ENCODE measurements at regions not wholly inside any gene's neighbourhood (a gene's known extent, or its start where the extent isn't known, plus 50 kb on each side); places are given as distances from the start of the nearest gene placed in this dataset.

- TF ChIP-seq GATA3 (IDR thresholded peaks at IDR 0.05; ENCODE audit: low read depth, low read length), result no peak
- no peak for TF ChIP-seq GATA2 (IDR thresholded peaks at IDR 0.05; ENCODE audit: low read depth, low read length)
These were observed 77.5 kb upstream of the HABP2 start for GRCh38 chr10:113475381-113475807.

GRCh38 chr10:113476191-113476590 lies 76.7 kb upstream of the HABP2 start:
- TF ChIP-seq GATA3 (IDR thresholded peaks at IDR 0.05; ENCODE audit: low read depth, low read length) (no peak), GATA2 (IDR thresholded peaks at IDR 0.05; ENCODE audit: low read depth, low read length) (no peak)

- TF ChIP-seq GATA2 (IDR thresholded peaks at IDR 0.05; ENCODE audit: low read depth, low read length), result no peak
- no peak for TF ChIP-seq GATA3 (IDR thresholded peaks at IDR 0.05; ENCODE audit: low read depth, low read length)
These were observed 76.2 kb upstream of the HABP2 start for GRCh38 chr10:113476673-113477072.

GRCh38 chr10:113477451-113477850 lies 75.4 kb upstream of the HABP2 start:
- TF ChIP-seq GATA3 (IDR thresholded peaks at IDR 0.05; ENCODE audit: low read depth, low read length), result no peak
- no peak for TF ChIP-seq GATA2 (IDR thresholded peaks at IDR 0.05; ENCODE audit: low read depth, low read length)

DNA sequence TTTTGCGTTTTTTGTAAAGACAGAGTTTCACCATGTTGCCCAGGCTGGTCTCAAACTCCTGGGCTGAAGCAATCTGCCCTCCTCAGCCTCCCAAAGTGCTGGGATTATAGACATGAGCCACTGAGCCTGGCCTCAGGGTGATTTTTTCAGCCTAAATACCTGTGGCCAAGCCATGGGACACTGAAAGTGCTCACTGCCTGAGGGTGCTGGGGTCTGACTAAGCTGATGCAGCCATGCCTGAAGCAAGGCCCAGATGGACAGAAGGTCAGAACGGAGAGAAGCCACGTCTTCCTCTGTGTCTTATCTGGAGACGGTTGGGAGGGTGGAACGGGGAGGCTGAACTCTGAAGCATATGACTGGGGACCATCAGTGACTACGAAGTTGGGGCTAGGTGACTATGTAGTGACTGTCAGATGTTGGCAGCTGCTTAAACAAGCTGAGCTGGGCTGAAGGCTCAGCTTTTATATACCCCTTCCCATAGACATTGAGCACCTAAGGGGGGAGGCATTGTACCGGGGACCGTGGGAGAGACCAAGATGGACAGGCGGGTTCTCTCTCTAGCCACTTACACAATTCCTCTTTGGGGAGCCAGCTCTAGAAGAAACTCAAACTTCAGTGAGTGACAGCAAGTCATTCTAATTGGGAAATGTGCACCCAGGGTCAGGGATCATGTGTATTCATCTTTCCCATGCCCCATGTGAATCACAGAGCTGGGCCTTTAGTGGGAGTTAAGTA lies 73.3 kb upstream of the HABP2 start:
- no peak for TF ChIP-seq GATA3 (IDR thresholded peaks at IDR 0.05; ENCODE audit: low read depth, low read length)
- TF ChIP-seq GATA2 (IDR thresholded peaks at IDR 0.05; ENCODE audit: low read depth, low read length), result no peak

GRCh38 chr10:113480081-113480360 lies 72.8 kb upstream of the HABP2 start:
- TF ChIP-seq GATA3 (IDR thresholded peaks at IDR 0.05; ENCODE audit: low read depth, low read length) (no peak), GATA2 (IDR thresholded peaks at IDR 0.05; ENCODE audit: low read depth, low read length) (no peak)

- TF ChIP-seq GATA3 (IDR thresholded peaks at IDR 0.05; ENCODE audit: low read depth, low read length) (no peak), GATA2 (IDR thresholded peaks at IDR 0.05; ENCODE audit: low read depth, low read length) (no peak)
These were observed 71.9 kb upstream of the HABP2 start for GRCh38 chr10:113480851-113481502.

GRCh38 chr10:113484487-113484886 lies 68.4 kb upstream of the HABP2 start:
- TF ChIP-seq GATA3 (IDR thresholded peaks at IDR 0.05; ENCODE audit: low read depth, low read length) (no peak), GATA2 (IDR thresholded peaks at IDR 0.05; ENCODE audit: low read depth, low read length) (no peak)

DNA sequence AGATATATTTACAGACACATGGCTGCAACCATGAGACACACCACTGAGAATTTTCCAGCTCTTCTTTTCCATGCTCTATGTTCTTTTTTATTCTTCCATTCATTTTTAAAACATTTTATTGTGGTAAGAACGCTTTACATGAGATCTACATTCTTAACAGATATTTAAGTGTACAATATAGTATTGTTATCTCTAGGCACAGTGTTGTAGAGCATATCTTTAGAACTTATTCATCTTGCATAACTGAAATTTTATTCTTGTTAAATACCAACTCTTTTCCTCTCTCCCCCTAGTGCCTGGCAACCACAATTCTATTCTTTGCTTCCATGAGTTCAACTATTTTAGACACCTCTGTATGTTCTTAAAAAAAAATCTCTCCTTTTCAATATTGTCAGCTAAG lies 67.1 kb upstream of the HABP2 start:
- TF ChIP-seq GATA2 (IDR thresholded peaks at IDR 0.05; ENCODE audit: low read depth, low read length), result no peak

- TF ChIP-seq GATA3 (IDR thresholded peaks at IDR 0.05; ENCODE audit: low read depth, low read length) (no peak), GATA2 (IDR thresholded peaks at IDR 0.05; ENCODE audit: low read depth, low read length) (no peak)
These were observed 66.3 kb upstream of the HABP2 start for GRCh38 chr10:113486531-113486930.

DNA sequence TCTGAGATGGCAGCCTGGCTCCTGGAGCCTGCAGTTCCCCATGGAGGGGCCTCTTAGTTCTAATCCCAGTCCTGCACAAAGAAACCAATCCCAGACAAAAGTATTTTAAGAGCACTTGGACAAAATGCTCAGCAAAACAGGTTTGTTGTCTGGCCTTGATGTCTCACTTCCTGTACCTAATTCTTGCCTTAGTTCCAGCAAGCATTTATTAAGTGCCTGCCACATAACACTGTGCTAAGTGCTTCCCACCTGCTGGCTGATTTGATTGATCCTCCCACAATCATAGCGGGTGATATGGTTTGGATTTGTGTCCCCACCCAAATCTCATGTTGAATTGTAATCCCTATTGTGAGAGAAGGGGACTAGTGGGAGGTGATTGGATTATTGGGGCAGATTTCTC lies 65.7 kb upstream of the HABP2 start:
- TF ChIP-seq GATA2 (IDR thresholded peaks at IDR 0.05; ENCODE audit: low read depth, low read length) (no peak), GATA3 (IDR thresholded peaks at IDR 0.05; ENCODE audit: low read depth, low read length) (no peak)

DNA sequence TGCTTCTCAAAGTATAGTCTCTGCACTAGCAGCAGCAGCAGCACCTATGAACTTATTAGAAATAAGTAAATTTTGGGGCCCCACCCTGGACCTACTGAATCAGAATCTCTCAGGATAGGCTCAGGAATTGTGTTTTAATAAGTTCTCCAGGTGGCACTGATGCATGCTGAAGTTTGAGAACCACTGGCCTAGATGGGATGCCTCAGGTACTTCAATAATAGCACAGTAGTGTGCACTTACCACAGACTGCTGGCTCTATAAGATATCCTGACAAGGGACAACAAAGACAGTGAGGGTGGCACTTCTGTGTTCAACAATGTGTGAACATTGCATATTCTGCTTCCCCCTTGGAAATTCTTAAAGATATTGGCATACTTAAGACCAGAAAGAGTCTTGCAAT lies 64.7 kb upstream of the HABP2 start:
- no peak for TF ChIP-seq GATA2 (IDR thresholded peaks at IDR 0.05; ENCODE audit: low read depth, low read length)
- no peak for TF ChIP-seq GATA3 (IDR thresholded peaks at IDR 0.05; ENCODE audit: low read depth, low read length)

DNA sequence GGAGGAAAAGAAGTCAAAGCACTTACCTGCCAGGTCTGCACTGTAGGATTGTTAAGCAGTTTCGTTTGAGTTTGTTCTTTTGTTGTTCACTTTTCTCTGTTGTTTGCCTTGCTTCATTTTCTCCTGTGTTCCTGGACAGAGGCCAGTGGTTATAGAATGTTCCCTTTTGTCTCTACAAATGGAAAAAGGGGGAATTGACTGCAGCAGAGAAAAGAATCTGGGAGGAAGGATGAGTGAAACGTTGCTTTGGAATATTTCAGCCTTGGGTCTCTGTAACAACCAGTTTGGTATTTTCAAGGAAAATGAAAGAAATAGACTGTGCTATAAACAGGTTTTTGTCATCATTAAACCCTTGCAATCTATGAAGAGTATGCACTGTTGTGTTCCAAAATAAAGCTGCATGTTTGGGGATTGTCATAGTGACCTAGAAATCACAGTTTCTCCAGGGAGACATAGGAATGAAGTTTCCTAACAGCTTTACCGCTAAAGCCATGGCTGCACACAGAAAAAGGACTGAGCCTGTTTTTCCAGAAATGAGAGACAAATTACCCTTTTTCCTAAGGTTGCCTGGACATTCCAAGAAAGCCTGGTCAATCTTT lies 60.8 kb upstream of the HABP2 start:
- no peak for TF ChIP-seq GATA2 (IDR thresholded peaks at IDR 0.05; ENCODE audit: low read depth, low read length)
- TF ChIP-seq GATA3 (IDR thresholded peaks at IDR 0.05; ENCODE audit: low read depth, low read length), result no peak

- no peak for TF ChIP-seq GATA2 (IDR thresholded peaks at IDR 0.05; ENCODE audit: low read depth, low read length)
- TF ChIP-seq GATA3 (IDR thresholded peaks at IDR 0.05; ENCODE audit: low read depth, low read length), result no peak
These were observed 59.7 kb upstream of the HABP2 start for GRCh38 chr10:113493195-113493594.

DNA sequence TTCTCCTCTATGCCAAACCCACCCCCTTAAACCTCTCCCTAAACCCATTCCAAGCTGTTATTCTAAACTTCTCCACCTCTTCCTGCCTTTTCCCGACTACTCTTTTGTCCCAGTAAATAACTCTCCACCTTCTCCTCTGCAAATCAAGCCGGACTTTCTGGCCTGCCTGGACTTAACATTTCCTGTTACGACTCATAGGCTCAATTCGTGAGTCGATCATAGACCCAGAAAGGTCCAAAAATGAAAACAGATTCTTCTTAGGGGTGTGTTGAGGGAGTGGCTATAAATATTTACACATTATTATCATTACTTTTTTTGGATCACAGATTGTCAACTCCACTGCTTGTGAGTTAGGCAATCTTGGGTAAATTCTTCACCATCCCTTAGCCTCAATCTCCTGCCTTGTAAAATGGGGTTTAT lies 59.0 kb upstream of the HABP2 start:
- TF ChIP-seq GATA2 (IDR thresholded peaks at IDR 0.05; ENCODE audit: low read depth, low read length), result no peak
